GM12892 (cell line): ENCODE measurements at regions not wholly inside any gene's neighbourhood (a gene's known extent, or its start where the extent isn't known, plus 50 kb on each side); places are given as distances from the start of the nearest gene placed in this dataset.
"Not testable (repeated sequence)": the region's sequence is repeated elsewhere in the genome, so short reads cannot be mapped to it uniquely, and the experiment has no call there.

Source experiments
- DNase-seq: peaks from one replicate; pipeline ENCODE4 v3.0.0; 2011; ENCODE audit not compliant: insufficient read length
- FAIRE-seq: peaks from 2 replicates; lab custom pipeline; 2011; peaks lifted over from hg19 to GRCh38; lab: Jason Lieb, UNC
- POLR2A ChIP-seq: IDR thresholded peaks from 2 replicates; pipeline ENCODE4 v1.6.1; 2011; ENCODE audit warnings: low read depth, low read length, control low read depth
- POLR2AphosphoS5 ChIP-seq: IDR thresholded peaks from 2 replicates; pipeline ENCODE4 v1.6.1; 2011; ENCODE audit warnings: low read depth, low read length, control low read depth
- TAF1 ChIP-seq: IDR thresholded peaks from 2 replicates; pipeline ENCODE4 v1.6.1; 2011; ENCODE audit warnings: low read depth, mild to moderate bottlenecking, control low read depth, low read length, borderline replicate concordance

GRCh38 chr20:30412972-30413371 lies 844.5 kb upstream of the DEFB115 start:
- TF ChIP-seq POLR2AphosphoS5, result no peak
- TF ChIP-seq POLR2A, result no peak
- no peak for TF ChIP-seq TAF1
- DNase-seq, result no peak
- FAIRE-seq, result no peak

- FAIRE-seq, DNase-seq: not testable (repeated sequence)
Observed at GRCh38 chr20:30417387-30417786, 840.1 kb upstream of the DEFB115 start.

GRCh38 chr20:30418378-30418777 lies 839.1 kb upstream of the DEFB115 start:
- not testable (repeated sequence) for DNase-seq, FAIRE-seq

GRCh38 chr20:30419466-30419865 lies 838.0 kb upstream of the DEFB115 start:
- FAIRE-seq (no peak), DNase-seq (no peak)
- TF ChIP-seq POLR2AphosphoS5 (no peak), POLR2A (no peak), TAF1 (no peak)

GRCh38 chr20:30419871-30420420 lies 837.5 kb upstream of the DEFB115 start:
- FAIRE-seq, DNase-seq: not testable (repeated sequence)
